K562 (cell line): ENCODE measurements at regions not wholly inside any gene's neighbourhood (a gene's known extent, or its start where the extent isn't known, plus 50 kb on each side); places are given as distances from the start of the nearest gene placed in this dataset.

Experiments
- ATF7 ChIP-seq: fragments of 450-650 bp; IDR thresholded peaks from 2 replicates; pipeline ENCODE4 v1.7.1; 2014; ENCODE audit warnings: mild to moderate bottlenecking, moderate library complexity
- CBX2 ChIP-seq: fragments of 200-600 bp; sonication (generic); IDR thresholded peaks from one replicate; pipeline ENCODE4 v1.6.1; 2012; ENCODE audit warnings: mild to moderate bottlenecking, low read length, inconsistent platforms; ENCODE audit not compliant: insufficient read depth, poor library complexity, severe bottlenecking
- CBX5 ChIP-seq: IDR thresholded peaks from 2 replicates; pipeline ENCODE4 v1.6.1; 2014; ENCODE audit warnings: low read depth, borderline replicate concordance
- EZH2 ChIP-seq: IDR thresholded peaks from 2 replicates; pipeline ENCODE4 v1.6.1; 2012; ENCODE audit warnings: low read depth, mild to moderate bottlenecking, inconsistent platforms, low read length, borderline replicate concordance
- FOXM1 ChIP-seq, 2 experiments: fragments of 450-650 bp in 1 of 2; sonication (generic) in 1 of 2; formaldehyde crosslinking in 1 of 2; IDR thresholded peaks; 2 replicates each; pipeline versions ENCODE4 v1.6.1 to v1.9.0; 2017 to 2022; ENCODE audit warnings: low read depth in 2 of 2, mild to moderate bottlenecking in 2 of 2, missing genetic modification reagents in 1 of 2, moderate library complexity in 1 of 2
- GABPB2 ChIP-seq: fragments of 250-450 bp; sonication (Bioruptor Pico); conservative IDR thresholded peaks from 2 replicates; pipeline ENCODE4 v1.5.1; 2021; ENCODE audit warnings: mild to moderate bottlenecking
- HDAC2 ChIP-seq: fragments of 450-650 bp; IDR thresholded peaks from 2 replicates; pipeline ENCODE4 v1.6.1; 2016; ENCODE audit warnings: mild to moderate bottlenecking
- MED1 ChIP-seq: sonication (generic); formaldehyde crosslinking; IDR thresholded peaks from 2 replicates; pipeline ENCODE4 v1.8.1; 2023; ENCODE audit warnings: missing genetic modification reagents, borderline replicate concordance
- MEF2A ChIP-seq: IDR thresholded peaks from 2 replicates; pipeline ENCODE4 v1.6.1; 2011; ENCODE audit warnings: low read depth, mild to moderate bottlenecking, low read length, moderate library complexity; ENCODE audit not compliant: control insufficient read depth
- MEF2D ChIP-seq: conservative IDR thresholded peaks from 2 replicates; pipeline ENCODE4 v1.6.1; 2016; ENCODE audit warnings: low read depth, missing genetic modification characterization, missing compliant biosample characterization
- MLLT1 ChIP-seq, 2 experiments: fragments of 450-650 bp; IDR thresholded peaks; 2 replicates each; pipeline ENCODE4 v1.6.1; 2016
- MTF1 ChIP-seq: fragments of 250-450 bp; sonication (Bioruptor Pico); IDR thresholded peaks from 2 replicates; pipeline ENCODE4 v1.9.0; 2021; ENCODE audit warnings: moderate library complexity, mild to moderate bottlenecking, inconsistent platforms, borderline replicate concordance
- NRF1 ChIP-seq, 2 experiments: fragments of 450-650 bp; IDR thresholded peaks in 1 of 2; conservative IDR thresholded peaks in 1 of 2; 2 replicates each; pipeline ENCODE4 v1.6.1; 2014; ENCODE audit warnings: mild to moderate bottlenecking in 2 of 2
- NUFIP1 ChIP-seq: fragments of 450-650 bp; IDR thresholded peaks from 2 replicates; pipeline ENCODE4 v1.6.1; 2018; ENCODE audit not compliant: partially characterized antibody
- OTX1 ChIP-seq: fragments of 450-650 bp; formaldehyde crosslinking; IDR thresholded peaks from 2 replicates; pipeline ENCODE4 v1.4.0; 2022; ENCODE audit warnings: mild to moderate bottlenecking
- POLR2A ChIP-seq: fragments of 450-650 bp; conservative IDR thresholded peaks from 2 replicates; pipeline ENCODE4 v1.6.1; 2016
- RBM14 ChIP-seq: fragments of 200-400 bp; formaldehyde crosslinking; IDR thresholded peaks from 2 replicates; pipeline ENCODE4 v1.6.1; 2018; ENCODE audit warnings: low read depth, mild to moderate bottlenecking, low read length, moderate library complexity, borderline replicate concordance; ENCODE audit not compliant: insufficient read depth
- SMARCA5 ChIP-seq: fragments of 450-650 bp; IDR thresholded peaks from 2 replicates; pipeline ENCODE4 v1.6.1; 2016
- SMARCC2 ChIP-seq: fragments of 450-650 bp; IDR thresholded peaks from 2 replicates; pipeline ENCODE4 v1.6.1; 2017; ENCODE audit warnings: antibody characterized with exemption, moderate library complexity, mild to moderate bottlenecking, low read depth
- TGIF2 ChIP-seq: sonication (generic); formaldehyde crosslinking; IDR thresholded peaks from 2 replicates; pipeline ENCODE4 v1.8.1; 2022; ENCODE audit warnings: mild to moderate bottlenecking, missing genetic modification reagents, moderate library complexity
- TRIM25 ChIP-seq: fragments of 450-650 bp; IDR thresholded peaks from 2 replicates; pipeline ENCODE4 v1.7.0; 2016; ENCODE audit warnings: borderline replicate concordance
- ZBTB1 ChIP-seq: sonication (generic); formaldehyde crosslinking; IDR thresholded peaks from 2 replicates; pipeline ENCODE4 v1.8.1; 2023; ENCODE audit warnings: missing genetic modification reagents, low read depth, mild to moderate bottlenecking, borderline replicate concordance
- ZNF165 ChIP-seq: fragments of 250-450 bp; sonication (Bioruptor Pico); IDR thresholded peaks from 2 replicates; pipeline ENCODE4 v1.4.0; 2020; ENCODE audit warnings: borderline replicate concordance
- ZNF23 ChIP-seq: fragments of 250-450 bp; sonication (Bioruptor Pico); IDR thresholded peaks from 2 replicates; pipeline ENCODE4 v1.4.0; 2020; ENCODE audit warnings: mild to moderate bottlenecking
- ZNF274 ChIP-seq: IDR thresholded peaks from 2 replicates; pipeline ENCODE4 v1.6.1; 2011; ENCODE audit warnings: low read depth, mild to moderate bottlenecking, low read length, moderate library complexity, borderline replicate concordance
- ZNF551 ChIP-seq: fragments of 250-450 bp; sonication (Bioruptor Pico); IDR thresholded peaks from 2 replicates; pipeline ENCODE4 v1.5.0; 2021; ENCODE audit warnings: mild to moderate bottlenecking, moderate library complexity
- ZNF57 ChIP-seq: fragments of 450-650 bp; formaldehyde crosslinking; IDR thresholded peaks from 2 replicates; pipeline ENCODE4 v1.4.0; 2020; ENCODE audit warnings: mild to moderate bottlenecking, moderate library complexity

- TF ChIP-seq MLLT1 (IDR thresholded peaks at IDR 0.05) (no peak), MEF2A (no peak), MTF1 (CRISPR knock-in tag) (no peak), EZH2 (no peak), ZNF23 (CRISPR knock-in tag) (no peak), ZNF551 (CRISPR knock-in tag) (no peak), ZNF274 (no peak), SMARCA5 (no peak), SMARCC2 (peak; percentile 62; the same call in 1 of the 2 replicates), OTX1 (0 out of 2 replicates have a peak, but pooled peaks have one; percentile 48), ZNF57 (no peak), FOXM1 (IDR thresholded peaks at IDR 0.05; ENCODE audit: low read depth) (no peak), FOXM1 (CRISPR knock-in tag; IDR thresholded peaks at IDR 0.05; ENCODE audit: low read depth) (no peak), TRIM25 (no peak), NRF1 (conservative IDR thresholded peaks at IDR 0.05 in 1 of 2, IDR thresholded peaks at IDR 0.05 in 1 of 2) (no peak), HDAC2 (peak; percentile 76; the same call in 1 of the 2 replicates), MEF2D (tag) (peak; percentile 59; the same call in 1 of the 2 replicates), POLR2A (no peak), CBX5 (no peak), GABPB2 (CRISPR knock-in tag) (no peak), NUFIP1 (no peak), MED1 (CRISPR knock-in tag) (no peak), TGIF2 (CRISPR knock-in tag) (no peak), RBM14 (no peak), CBX2 (no peak), ZNF165 (CRISPR knock-in tag) (no peak), ATF7 (peak; percentile 98), ZBTB1 (CRISPR knock-in tag) (no peak)
Observed at GRCh38 chr6:14889611-14890593, 356.0 kb upstream of the JARID2 start (continued).
